Fibroblast of skin of back (primary cell): ENCODE measurements at regions not wholly inside any gene's neighbourhood (a gene's known extent, or its start where the extent isn't known, plus 50 kb on each side); places are given as distances from the start of the nearest gene placed in this dataset.
A peak's percentile ranks its signal among the peaks of the same experiment; 100 is the strongest.

ENCODE experiments used
- DNase-seq: peaks from one replicate; pipeline ENCODE4 v3.0.0-alpha.2; 2013

DNA sequence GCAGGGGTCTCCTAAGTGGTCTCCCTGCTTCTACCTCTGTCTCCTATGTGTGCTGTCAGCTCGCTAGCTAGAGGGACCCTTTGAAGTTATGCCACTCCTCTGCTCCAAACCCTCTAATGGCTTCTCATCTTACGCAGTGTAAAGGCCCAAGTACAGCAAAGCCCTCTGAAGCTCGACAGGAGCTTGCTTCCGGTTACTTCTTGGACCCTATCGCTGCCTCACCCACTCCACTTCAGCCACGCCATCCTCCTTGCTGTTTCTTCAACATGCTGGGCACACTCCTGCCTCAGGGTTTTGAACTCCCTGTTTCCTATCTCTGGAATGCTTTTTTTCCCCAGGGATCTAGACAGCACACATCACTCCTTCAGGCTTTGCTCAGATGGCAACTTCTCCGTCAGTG lies 102.3 kb upstream of the F3 start:
- peak; percentile 31 for DNase-seq

DNA sequence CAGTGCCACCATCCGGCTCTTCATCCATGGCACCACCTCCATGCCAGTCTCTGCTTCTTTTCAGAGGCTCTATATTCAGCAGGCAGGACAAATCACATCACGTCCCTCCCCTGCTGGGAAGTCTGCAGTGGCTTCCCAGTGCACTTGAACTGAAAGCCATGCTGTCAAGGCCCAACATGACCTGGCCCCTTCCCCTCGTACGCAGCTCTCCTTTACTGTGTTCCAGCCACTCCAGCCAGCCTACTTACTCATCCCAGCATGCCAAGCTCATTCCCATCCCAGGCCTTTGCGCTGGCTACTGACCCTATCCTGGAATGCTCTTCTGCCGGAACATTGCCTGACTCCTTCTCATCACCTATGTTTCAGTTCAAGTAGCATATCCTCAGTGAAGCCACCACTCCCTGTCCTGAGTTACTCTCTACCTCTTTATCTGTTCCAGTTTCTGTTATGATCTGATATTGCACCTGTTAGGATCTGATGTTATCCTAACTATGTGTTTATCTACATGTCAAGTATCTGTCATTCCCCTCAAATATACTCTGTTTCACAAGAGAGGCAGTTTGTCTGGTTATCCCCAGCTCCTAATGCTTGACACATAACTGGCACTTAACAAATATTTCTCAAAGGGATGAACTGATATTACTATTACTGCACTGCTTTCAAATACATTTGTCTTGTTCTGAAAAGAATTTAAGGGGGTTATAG lies 101.2 kb upstream of the F3 start:
- no peak for DNase-seq

DNA sequence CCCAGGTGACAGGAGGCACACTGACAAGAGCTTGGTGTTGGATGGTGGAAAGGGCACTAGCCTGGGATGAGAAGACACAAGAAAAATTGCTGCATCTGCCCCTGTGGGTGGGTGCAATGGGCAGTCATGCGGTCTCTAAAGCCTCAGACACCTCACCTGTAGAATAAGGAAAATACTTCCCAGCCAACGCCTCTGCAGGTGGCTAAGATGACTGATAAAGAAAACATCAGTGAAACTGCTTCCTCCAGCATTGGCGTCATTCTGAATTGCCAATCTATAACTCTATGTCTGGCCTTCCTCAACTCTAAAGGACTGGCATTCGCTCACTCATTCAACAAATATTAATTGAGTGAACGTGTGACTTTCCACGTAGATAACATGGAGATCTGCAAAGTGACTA lies 100.4 kb upstream of the F3 start:
- no peak for DNase-seq

DNA sequence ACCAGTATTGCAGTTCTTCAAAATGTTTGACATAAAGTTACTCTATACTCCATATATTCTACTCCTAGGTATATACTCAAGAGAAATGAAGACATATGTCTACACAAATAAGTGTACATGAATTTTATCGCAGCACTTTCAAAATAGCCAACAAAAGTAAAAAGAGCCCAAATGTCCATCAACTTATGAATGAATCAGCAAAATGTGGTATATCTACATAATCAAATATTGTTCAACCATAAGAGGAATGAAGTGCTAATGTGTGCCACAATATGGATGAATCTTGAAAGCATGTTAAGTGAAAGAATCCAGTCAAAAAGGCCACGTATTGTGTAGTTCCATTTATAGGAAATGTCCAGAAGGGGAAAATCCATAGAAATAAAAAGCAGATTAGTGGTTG lies 98.6 kb upstream of the F3 start:
- no peak for DNase-seq

DNA sequence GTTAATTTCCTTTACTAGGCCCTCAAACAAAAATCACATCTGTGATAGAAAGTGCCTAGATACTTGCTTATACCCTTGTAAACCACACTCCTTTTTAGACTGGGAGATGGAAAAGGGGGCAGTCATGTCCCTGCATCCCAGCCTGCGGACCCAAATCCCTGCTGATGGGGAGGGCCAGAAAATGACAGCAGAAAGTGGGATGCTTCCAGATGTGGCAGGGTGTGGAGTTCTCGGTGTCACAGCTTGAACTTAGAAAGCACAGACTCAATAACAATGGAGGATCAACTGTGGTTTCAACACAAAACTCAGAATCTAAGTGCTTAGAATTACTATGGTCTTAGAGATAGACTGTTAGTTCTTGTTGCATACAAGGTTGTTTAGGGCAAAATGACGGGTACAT lies 95.6 kb upstream of the F3 start:
- no peak for DNase-seq

DNA sequence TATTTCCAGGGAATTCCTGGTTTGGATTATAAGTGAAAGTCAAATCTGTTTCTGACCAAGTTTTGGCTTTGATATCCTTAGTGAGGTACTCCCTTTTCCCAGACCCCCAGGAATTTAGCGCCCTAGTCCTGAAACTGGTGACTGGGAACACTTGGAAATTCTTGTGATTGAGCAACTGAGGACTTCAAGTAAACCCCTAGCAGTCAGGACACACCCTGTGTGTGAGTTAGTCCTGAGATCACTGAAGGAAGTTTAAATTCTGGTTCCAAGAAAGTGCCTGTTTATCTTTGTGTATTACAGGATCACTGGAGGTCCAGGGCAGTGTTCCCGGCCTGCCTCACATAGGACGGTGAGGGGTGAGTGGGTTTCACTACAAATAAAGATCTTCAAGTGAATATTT lies 95.1 kb upstream of the F3 start:
- DNase-seq: peak; percentile 38

DNA sequence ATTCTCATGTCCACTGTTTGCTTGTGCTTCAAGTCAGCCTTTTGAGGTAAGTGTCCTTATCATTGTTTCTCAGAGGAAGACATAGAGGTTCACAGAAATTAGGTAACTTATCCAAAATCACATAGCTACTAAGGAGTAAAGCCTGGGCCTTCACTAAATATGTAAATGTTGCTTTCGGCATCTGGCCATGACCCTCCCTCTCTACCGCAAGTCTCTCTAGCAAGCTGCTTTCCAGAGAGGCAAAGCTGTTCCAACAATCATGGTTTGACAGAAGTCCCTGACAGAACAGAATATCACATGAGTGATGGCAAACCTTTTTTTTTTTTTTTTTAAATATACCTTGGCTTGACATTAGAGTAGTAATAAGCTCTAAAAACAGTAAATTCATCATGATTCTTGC lies 94.5 kb upstream of the F3 start:
- no peak for DNase-seq

DNA sequence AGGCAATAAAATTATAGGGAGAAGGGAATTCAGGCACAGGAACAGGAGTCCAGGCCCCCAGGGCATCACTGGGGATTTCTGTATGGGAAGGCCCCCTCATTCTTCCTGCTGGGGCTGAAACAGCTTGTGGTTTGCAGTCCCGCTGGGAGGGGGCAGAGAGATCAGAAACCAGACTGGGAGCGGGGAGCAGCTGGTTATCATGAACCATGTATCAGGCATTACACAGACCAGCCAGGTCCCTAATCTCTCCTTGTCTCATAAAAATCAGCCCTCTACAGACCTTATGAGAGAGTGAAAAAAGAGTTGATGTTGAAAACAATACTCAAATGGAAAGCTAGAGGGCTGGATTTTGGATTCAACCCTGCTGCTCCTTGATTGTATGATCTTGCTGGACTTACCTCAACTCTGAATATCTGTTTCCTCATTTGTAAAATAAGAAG lies 93.4 kb upstream of the F3 start:
- no peak for DNase-seq

DNA sequence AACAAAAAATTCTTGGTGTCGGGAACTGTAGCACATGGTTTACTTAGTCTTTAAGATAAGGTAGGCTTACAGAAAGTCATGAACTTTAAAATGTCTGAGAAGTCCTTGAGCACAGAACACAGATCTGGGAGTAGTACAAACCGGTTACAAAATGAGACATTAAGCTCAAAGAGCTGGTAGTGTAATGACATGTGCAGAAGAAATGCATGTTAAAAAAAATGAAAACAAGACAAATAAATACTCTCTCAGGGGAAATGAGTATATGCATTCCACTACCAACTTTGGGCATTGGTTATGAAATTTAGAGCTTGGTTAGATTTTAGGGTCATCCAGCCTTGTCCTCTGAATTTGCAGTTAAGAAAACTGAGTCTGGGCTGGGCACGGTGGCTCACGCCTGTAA lies 91.5 kb upstream of the F3 start:
- DNase-seq: peak; percentile 78

DNA sequence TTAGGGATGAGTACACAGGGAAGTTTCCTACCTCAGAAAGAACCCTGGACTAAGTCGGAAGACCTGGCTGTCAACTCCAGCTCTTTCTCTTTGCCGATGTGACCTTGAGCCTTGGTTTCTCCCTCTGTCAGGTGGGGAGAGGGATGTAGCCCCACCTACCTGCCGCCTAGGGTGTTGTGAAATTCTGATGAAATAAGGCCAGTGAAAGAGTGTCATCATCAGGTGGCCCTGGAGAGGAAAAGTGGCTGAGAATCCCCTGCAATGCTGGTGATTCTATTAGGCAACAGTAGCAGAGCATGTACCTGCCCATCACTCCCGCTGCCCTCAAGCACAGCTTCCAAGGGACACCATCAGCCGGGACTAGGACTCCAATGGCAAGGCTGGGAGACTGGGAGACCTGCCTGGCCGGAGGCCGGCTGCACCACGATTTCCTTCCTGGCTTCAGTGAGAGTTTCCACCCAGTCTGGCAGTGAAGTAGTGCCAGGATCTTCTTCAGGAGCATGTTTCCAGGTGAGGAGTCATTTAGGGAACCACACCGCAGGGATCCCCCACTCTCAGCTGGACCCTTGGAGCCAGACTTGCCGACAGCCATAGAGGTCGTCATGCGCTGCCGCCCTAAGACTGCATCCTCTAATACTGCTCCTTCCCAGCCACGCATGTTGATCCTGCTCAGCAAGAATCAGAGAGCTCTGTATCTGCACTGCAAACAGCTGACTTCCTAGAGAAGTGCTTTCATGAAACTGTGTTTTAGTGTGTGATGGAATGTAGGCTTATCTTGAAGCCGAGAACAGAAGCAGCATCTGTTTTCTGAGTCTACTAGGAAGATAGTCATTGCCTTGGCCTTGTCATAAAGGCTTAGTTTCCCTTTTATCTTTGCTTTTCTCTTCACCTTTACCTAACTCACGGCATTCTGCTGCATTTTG lies 88.0 kb upstream of the F3 start:
- DNase-seq: no peak

DNA sequence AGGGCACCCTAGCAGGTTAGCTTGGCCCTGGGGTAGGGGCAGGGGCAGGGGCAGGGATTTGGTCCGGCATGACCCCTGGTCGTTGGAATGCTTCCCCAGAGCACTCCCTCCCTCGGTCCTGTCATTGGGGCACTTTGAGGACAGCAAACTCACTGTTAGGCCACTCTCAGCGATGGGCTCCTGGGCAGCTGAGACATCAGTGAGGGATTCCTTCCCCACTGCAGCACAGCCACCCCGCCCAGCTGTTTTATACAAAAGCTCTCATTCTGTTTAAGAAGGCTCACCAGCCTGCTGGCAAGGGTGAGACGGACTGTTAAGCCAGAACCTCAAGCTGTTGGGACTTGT lies 86.9 kb upstream of the F3 start:
- no peak for DNase-seq

DNA sequence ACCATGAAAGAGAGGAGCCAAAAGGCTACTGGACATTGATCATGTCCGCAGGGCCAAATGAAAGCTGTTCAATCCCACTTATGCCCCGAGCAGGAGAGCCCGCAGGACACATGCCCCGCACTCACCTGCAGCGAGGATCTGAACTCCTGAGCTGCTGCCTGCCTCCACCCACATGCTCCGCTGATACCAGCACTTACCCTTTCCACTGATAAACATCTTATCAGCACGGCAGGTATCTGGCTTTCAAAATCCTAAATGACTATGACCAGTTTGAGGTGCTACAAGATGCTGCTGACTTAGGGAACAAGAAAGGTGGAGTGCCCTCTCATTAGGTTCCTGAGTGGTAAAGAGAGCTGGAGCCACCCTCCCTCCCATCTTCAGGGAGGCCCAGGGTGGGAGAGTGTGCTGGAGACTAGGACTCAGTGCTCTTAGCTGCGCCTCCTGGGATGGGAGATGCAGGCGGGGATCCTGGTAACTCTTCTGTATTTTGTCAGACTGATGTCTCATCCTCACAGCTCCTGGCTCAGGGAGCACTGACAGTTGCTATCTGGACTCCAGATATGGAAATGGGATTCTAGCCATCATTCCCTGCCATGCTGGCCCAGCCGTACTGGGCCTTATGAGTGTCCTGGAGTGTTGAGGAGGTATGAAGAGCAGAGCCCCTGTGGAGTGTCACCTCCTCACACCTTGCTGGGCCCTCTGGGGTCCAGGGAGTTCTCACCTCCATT lies 86.4 kb upstream of the F3 start:
- no peak for DNase-seq

DNA sequence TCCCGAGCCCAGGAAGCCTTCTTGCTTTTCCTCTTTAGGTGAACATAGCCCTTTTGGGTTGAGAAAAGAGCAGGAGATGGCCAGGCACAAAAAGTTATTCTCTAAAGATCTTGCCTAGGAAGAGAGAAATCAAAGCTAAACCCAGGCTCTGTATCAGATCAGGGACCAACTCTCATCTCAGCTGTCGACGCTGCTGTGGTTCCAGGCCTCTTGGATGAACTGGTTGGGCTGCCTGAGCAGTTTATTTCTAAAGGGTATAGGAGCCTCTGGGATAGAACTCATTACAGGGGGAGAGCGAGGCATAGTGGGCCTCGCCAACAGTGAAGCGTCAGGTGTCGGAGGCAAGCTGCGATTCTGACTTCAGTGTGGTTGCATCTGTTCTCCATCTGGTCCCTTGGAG lies 82.6 kb upstream of the F3 start:
- no peak for DNase-seq

DNA sequence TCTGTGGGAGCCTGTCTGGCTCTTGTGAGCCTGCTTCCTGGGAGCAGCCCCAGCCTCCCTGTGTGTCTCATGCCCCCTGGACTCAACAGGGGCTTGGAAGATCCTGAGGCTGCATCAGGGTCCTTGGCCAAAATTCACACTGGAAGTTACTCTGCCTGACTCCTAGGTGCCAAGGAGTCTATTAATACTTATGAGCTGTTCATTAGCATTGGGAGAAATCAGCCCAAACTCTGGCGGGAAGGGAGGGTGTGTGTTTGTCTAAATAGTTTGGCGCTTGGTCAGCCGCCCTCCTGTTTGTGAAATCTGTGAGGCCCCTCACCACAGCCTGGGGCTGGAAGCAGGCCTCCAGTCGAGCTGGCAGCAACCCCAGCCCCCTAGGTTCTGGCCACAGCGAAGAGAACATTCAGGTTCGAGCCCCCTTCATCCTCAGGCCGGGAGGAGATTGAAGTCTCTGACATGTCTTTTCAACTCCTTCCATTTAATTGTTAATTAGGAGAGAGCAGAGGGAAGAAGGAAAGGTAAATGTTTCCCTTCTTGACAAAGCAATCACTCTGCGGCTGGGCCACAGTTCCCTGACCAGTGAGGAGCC lies 82.1 kb upstream of the F3 start:
- peak; percentile 58 for DNase-seq

DNA sequence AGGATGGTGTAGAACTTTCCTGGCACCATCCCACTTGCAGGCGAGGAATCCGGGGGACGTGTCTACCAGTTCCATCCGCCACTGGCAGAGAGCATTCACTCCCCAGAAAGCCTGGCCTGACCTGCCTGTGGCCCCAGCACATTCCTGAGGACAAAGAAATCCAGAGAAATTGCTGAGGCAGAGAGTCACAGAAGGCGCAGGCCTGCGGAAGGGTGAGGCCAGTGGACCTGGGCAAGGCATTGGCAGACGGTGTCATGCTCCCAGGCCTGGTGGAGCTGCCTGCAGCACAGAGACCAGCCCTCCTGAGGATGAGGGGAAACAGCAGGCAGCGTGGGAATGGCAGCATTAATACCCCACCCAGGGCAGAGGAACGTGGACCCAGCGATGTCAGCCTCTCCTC lies 81.2 kb upstream of the F3 start:
- peak; percentile 85 for DNase-seq

DNA sequence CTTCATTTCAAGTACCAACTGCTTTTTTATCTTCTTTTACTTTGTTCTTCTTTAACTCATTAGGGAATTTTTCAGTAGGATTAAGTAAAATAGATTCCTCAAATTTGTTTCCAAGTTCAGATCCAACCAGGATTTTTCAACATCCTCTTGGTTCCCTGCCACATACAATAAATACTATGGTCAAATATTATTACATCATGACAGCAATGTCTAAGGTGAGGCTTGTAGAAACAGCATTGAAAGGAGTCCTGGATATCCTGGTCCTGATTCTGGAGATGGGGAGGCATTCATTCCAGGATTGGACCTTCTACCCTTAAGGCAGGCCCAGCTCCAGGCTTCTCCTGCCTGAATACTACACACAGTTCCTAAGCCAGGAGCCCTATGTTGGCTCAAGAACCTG lies 80.2 kb upstream of the F3 start:
- DNase-seq: no peak

DNA sequence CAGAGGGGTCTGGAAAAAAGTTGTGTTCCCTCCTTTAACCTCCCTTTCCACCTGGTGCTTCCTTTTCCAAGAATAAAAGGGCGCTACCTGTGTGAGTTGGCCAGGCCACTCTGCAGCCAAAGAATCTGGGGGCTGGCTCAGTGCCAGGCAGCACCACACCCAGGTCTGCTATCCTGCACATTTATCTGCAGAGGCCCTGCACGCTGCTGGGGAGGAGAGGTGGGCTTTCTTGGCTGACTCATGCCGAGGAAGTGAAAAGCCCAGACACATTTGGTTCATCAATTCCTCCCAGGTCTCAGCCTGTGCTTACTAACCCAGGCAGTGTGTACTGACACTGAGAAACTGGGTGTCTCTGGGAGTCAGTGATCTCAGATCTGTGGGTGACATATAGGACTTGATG lies 79.8 kb upstream of the F3 start:
- DNase-seq: no peak

DNA sequence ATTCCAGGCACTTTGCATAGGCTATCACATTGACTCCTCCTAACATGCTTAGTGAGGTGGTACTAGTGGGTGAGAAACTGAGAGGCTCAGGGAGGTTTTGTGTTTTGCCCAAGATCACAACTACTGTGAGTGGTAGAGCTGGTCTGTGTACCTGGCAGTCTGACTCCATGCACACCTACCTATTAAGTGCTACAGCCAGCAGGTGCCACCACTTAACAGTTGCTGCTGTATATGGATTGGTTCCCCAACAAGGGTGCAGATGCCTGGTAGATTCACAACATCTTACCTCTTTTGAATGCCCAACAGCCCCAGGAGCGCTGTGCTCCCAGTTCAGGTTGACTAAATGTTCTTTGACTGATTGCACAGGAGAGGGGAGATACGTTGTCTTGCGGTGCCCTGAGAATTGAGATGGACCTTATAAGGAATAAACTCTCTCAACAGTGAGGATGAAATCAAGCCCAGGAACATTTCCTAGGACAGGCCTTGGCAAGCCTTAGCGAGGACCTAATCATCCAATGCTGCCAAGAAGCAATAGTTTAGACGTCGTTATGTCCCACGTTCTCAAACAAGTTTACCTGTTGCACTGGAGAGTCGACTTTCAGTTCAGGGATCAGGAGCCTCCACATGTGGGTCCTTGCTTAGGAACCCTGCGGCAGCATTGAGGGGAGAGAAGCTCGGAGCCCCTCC lies 78.9 kb upstream of the F3 start:
- DNase-seq: no peak

DNA sequence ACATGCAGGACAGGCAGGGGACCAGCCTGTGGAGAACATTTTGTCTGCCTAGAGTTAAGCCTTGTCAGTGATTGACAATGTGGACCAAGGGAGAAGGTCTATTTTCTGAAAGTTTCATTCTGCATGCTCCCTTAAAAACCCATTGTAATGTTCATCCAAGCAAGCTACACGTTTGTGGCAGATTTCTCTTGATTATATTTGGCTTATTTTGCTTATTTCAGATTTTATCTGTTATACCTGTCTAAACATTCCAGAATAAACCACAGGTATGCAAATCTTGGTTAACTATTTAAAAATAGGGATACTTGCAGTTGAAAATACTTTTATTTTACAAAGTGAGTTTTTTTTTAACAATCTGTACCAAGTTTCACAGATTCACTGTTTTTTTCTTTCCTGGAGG lies 78.2 kb upstream of the F3 start:
- DNase-seq: no peak

DNA sequence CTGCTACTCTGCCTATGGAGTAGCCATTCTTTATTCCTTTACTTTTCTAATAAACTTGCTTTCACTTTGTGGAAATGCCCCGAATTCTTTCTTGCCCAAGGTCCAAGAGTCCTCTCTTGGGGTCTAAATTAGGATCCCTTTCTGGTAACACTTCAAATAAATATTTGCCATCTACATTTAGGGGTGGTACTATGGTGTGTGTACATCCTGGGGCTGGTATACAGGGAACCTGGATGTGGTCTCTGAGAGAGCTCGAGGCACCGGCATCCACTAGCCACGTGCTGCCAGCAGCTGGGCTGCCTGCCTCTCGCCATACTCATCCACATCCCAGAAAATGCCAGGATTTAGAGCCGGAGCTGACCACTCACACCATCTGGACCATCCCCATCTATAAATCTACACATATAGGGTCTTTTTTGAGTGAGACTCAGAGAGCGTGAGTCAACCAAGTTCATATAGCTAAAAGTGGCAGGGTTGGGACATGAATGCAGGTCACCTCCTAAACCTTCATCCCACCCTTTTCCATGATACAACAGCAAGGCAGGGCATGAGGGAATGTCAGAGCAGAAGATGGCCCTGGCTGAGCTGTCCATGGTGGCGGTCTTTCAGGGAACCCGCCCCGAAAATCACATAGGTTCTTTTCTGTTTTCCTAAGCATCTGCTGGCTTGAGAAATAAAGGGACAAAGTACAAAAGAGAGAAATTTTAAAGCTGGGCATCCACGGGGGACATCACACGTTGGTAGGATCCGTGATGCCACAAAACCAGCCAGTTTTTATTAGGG lies 76.6 kb upstream of the F3 start:
- DNase-seq: no peak

DNA sequence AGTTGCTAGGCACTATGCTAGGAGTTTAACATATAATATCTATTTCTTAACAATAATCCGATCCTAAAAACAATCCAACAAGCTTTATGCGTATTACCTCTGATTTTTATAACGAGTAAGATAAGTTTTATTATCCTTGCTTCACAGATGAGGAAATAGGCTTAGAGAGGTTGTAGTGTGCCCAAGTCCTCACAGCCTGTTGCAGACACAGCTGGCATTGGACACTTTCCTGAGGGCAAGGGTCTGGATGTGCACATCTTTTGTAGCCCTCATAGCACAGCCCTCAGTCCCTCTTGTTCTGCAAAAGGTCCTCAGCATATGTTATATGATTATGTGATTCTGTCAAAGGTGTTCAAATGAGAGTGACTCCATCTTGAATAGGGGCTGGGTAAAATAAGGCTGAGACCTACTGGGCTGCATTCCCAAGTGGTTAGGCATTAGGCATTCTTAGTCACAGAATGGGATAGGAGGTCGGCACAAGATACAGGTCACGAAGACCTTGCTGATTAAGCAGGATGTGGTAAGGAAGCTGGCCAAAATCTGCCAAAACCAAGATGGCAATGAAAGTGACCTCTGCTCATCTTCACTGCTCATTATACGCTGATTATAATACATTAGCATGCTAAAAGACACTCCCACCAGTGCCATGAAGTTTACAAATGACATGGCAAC lies 75.7 kb upstream of the F3 start:
- peak; percentile 62 for DNase-seq
